ENCODE measurements at regions not wholly inside any gene's neighbourhood (a gene's known extent, or its start where the extent isn't known, plus 50 kb on each side); places are given as distances from the start of the nearest gene placed in this dataset.

DNA sequence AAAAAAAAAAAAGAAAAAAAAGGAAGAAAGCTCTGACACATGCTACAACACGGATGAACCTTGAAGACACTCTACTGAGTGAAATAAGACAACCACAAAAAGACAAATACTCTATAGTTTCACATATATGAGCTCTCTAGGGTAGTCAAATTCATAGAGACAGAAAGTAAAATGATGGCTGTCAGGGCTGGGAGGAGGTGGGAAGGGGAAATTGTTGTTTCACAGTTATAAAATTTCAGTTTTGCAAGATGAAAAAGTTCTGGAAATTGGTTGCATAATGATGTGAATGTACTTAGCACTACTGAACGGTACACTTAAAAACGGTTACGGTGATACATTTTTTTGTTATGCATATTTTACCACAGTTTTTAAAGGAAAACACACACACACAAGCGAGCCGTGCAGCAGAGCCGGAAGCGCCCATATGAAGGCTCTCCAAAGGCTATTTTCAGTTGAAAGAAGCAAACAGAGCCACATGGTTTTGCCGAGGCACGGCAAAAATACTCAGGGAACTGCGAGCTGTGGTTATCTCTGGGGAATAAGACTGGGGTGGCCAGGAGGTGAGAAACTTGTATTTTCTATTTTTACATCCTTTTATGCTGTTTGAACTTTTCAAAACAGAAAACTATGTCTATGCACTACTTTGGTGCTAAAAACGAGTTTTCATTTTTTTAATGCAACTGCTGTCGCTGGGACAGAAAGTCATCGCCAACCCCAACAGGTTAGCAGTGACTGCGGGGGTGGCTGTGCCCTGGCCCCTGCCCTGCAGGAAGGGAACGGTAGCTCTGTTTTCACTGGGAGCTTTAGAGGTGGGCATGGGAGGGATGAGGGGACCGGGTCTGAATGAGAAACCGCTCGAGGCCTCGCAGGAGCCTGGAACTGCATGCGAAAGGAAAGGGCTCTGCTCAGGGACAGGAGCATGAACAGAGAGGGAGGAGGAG, 132.9 kb downstream of the OAT start:
- peak in 1 of 5 experiments; percentile 10 for DNase-seq

DNA sequence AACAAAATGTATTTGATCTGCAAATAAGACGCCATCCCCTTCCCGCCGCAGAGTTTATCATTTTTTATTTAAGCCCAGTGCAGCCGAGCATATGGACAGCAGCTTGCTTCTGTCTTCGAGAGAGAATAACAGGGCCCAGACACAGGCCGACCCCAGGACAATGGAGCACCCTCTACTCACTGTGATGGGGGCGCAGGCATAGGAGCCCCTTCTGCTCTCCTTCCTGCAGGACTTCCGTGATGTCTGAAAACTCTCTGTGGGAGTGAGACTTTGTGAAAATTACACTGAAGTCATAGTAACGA, 134.8 kb downstream of the OAT start:
- no peak for DNase-seq

DNA sequence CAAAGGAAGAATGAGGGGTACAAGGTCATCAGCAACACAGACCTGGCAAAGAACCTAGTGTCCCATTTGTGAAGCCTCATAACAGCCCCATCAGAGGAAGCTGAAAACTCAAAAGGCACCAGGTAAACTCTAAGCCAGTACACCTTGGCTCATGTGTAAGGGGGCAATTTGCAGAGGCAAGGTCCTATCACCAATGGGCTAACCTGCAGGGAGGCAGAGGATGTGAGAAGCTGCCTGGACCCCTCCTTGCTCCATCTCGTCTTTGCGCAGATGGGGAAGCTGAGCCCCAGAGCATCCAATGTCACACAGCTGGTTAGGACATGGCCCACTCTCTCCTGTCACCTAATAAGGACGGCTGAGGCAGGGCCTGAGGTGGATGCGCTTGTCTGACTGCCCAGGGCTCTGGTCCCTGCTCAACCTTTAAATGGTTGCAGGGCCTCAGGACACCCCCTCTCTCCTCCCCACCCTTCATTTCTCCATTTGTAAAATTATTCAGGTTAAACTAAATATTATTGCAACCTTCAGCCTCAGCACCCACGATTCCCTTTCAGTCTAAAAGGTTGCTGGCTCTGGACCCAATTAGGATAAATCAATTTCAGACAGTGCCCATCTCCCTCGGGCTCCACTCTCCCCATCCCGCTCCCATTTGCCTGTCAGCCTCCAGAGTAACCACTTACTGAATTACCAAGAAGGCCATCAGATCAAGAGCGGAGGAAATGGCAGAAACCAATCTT, 135.3 kb downstream of the OAT start:
- DNase-seq: no peak

DNA sequence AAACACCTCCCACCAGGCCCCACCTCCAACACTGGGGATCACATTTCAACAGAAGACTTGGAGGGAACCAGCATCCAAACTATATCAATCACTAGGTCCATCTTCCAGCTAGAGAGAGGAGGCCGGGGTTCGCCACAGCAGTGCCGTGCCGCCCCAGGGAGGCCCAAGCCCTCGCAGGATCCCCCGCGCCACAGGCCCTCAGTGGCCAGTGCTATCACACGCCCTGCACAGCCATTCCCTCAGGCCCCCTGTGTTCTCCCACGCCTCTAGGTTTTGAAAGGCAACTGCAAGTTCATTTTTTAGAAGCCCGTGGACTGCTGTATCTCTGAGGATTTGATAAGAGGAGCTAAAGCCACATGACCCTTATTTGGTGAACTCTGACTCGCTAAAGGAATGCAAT, 136.4 kb downstream of the OAT start:
- no peak for DNase-seq

DNA sequence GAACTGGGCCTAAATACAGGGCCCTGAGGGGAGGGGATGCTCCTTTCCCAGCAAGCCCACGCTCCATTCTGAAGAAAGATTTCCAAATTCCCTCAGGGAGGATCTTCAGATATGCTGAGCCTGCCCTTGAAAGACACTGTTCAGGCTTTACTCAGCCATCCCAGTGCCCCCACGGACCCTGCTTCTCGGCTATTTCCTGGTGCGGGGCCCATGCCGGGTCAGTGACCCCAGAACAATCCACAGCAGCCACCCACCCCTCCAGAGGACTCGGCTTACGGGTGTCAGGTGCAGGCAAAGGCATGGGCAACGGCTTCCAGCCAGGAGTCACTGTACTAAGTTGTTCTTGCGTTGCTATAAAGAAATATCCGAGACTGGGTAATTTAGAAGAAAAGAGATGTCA, 137.1 kb downstream of the OAT start:
- DNase-seq: no peak

DNA sequence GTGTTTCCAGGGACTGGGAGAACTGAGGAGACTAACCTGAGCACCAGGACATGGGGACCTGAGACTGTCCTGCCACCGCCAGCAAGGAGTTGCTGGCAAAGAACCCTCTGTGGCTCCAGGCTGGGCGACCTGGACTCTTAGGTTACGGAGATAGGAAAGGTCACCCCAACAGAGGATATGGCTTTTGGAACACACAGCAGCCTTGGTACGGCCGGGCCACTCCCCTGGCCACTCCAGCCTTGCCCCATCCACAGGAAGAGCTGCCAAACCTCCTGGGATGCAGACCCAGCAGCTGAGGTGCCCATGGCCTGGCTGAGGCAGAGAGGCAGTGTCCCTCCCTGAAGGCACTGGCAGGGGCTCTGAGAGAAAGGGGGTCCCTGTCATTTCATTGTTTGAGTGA, 137.8 kb downstream of the OAT start:
- DNase-seq: no peak

DNA sequence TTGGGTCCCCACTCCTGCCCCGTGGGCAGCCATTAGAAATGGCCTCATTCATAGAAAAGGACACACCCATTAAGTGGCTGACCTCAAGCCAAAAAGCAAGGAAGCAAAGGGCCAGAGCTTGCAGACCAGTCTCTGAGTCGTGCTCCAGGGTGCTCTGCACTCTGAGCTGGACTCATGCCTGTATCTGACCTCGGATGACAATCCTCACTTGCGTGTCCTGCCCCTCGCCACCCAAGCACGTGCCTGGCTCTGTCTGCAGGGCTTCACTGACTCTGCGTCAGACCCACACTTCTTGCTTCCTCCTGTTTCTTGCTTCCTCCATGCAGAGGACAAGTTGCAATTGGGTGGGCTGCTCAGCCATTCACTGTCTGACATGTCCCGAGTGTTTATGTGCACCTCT, 138.8 kb downstream of the OAT start:
- DNase-seq: no peak

DNA sequence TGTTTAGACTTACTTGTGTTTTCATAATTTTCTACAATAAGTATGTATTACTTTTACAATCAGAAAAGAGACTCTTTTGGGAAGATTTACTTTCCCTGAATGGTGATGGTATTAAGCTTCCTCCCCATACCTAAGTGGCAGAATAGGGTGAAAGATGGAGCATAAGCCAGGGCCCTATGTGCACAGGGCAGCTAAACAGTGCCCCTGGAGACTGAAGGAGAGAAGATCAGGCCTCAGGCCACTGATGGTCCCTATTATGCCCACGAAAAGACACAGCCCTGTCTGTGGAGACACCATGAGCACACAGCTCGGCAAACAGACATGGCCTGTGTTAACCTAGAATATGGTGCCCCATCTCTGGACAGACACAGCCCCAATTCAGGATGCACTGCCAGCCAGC, 139.4 kb downstream of the OAT start:
- no peak for DNase-seq

DNA sequence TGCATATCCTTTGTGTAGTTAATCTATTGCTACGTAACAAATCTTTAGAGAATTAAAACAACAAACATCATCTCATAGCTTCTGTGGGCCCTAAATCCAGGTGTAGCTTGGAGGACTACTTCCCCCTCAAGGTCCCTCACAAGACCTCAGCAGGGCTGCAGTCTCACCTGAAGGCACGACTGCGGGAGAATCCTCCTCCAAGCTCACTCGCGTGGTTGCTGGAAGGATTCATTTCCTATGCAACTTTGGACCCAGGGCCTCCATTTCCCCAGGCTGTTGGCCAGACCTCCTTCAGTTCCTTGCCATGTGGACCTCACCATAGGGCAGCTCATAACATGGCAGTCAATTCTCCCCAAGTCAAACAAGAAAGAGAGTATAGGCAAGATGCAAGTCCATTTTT, 140.4 kb downstream of the OAT start:
- no peak for DNase-seq

DNA sequence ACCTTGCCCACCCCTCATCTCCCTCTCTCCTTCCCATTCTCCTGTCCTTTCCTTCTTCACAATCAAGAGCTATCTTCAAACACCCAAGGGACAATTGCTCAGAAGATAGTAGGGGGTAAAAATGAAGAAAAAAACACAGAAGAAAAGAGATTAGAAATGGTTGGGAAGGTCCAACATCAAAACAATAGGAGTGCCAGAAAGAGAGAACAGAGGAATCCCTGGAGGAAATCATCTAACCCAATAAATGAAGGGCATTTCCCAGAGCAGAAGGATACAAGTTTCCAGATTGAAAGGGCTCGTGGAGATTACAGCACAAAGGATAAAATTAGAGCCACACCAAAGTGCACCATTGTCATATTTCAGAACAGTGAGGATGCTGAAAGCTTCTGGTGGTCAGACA, 145.6 kb downstream of the OAT start:
- no peak for DNase-seq

DNA sequence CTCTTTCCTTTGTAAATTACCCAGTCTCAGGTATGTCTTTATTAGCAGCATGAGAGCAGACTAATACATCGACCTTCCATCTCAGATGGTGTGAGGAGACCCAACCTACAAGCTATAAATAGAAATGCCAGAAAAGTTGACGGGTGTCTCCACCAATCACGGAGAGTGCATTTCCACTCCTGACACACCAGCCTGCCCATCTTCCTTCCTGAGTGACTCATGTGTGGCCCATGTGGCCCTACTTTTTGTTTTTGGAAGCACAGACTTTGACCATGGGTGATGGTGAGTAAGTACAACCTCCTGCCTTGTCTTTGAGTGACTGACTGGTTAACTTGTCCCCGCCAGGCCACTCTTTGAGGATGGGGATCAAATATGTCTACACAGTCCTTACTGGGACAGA, 147.0 kb downstream of the OAT start:
- no peak for DNase-seq

DNA sequence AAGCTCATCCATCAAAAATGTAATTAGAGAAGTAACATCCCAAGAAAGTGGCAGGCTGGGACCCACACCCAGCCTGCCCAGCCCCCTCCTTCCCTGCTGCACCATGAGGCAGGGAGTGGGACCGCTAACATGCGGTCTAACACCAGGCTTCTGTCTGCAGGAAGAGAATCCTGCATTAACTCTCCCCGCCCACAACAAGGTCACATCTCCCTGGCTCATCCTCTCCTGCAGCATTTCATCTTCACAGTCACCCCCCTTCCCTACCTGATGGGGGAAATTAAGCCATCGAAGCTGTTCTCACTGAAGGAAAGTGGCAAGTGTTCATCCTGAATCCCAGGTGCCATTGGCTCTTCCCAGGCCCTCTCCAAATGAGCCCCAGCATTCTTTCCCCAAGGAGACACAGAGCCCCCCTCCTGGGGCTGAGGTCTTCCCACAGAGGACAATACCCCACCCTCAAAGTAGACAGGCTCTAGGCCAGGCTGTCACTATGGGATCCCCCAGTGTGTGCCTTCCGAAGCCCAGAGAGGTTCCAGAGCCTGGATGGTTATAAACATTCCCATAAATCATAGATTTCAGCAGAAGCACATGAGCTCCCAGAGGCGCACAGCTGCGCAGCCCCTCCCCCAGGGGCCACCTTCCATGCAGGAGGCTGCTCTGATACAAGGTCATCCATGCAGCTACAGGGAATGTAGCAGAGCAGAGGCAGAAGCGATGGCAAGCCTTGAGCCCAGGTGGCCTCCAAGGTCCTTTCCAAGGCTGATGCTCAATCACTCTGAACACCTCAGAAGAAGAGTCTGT, 148.0 kb downstream of the OAT start:
- DNase-seq: no peak

DNA sequence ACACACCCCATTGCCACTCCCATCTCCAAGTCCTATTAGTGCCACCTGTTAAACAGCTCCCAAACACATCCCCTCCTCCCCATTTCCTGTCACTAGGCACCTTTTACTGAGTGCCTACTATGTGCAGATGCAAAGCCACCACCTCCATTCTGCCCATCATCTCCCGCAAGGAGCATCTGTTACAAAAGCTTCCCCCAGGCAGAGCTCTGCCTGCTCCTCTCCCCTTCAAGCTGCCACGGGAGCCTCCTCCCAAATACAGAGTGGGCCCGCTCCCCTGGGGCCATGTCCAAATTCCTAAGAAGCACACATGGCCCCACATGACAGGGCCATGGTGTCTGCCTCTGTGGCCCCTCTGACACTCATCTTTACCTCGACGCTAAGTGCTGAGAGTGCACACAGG, 149.7 kb downstream of the OAT start:
- DNase-seq: no peak

DNA sequence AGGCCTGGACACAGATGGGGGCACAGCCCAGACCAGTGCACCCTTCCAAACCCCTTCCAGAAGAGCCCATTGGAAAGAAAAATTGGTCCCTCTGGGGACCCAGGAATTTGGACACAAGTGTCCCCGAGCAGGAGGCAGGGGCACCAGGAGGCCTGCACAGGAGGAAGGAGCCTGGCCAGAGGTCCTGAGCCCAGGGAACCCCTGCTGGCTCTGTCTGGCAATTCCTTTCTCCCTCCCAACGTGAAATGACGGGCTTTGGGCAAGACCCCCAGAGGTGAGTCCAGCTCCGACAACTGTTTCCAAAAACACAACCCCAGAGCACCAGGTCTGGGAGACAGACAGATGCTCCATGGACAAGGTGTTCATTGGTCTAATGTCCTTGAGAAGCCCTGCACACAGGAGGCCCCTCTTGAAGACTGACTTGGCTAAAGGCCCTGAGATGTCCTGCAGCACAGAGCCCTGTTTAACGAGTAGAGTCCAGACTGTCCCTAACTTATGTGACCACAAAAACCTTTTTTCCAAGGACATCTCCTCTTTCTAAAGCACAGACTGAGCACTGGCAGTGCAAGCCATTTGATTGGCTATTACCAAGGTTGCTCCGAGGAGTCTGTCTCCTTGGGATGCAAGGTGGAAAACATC, 150.7 kb downstream of the OAT start:
- DNase-seq: no peak

DNA sequence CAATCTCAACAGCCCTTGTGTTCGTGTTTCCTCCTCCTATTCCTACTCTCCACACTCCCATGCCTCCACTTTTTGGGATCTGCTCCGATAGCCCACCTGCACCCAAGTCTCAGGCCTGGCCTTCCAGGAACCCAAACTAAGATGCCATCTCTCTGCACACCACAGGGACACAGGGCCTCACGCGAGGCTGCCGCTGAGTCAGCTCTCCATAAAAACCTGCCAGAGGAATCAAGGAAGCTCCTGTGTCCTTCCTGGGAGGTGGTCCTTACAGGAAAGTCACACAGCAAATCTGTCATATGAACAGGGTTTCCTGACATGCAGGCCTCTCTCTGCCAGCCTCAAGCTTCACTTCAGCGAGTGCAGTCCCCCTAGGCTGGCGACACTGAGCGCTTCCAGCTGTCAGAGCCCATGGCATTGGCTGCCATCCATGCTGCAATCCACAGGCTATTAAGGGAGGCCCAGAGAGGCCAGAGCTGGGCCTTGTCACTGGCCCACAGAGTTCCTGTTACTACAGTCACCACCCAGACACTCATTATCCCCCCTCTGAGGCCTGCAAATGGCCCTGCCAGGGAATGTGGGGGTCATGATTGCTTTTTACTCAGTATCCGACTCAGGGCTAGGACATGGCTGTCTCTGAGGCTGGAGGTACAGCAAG, 151.4 kb downstream of the OAT start:
- no peak for DNase-seq

DNA sequence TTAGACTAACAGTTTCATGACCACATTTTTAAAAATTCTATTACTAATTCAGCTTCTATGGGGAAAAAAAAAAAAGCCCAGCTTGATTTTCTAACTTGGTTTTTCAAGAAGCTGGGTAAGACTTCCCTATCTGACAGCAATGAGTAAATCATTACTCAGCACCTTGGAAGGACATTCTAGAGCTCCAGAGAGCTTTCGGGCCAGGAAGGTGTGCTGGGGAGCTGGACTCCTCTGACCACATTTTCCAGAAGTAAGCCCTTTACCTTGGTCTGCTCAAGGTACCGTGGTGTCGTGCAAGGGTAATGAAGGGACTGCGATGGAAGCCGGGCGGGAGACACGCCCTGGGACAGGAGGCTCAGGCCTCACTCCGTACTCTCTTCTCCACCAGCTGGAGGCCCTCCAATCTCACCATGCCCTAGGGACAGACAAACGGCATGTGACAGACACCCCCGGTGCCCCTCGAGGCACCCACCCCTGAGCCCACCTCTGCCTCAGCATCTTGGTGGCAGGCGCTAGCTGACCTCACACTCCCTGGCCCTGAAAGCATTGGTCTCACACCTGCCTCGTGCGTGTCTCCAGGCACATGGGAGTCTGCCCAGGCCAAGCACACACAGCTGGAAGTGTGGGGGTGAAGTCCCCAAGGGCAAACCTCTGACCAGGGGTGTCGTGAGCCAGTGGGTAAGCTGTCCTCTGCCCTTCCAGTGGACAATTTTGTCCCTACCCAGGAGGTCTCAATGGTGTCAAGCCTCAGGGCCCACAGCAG, 152.1 kb downstream of the OAT start:
- no peak for DNase-seq

DNA sequence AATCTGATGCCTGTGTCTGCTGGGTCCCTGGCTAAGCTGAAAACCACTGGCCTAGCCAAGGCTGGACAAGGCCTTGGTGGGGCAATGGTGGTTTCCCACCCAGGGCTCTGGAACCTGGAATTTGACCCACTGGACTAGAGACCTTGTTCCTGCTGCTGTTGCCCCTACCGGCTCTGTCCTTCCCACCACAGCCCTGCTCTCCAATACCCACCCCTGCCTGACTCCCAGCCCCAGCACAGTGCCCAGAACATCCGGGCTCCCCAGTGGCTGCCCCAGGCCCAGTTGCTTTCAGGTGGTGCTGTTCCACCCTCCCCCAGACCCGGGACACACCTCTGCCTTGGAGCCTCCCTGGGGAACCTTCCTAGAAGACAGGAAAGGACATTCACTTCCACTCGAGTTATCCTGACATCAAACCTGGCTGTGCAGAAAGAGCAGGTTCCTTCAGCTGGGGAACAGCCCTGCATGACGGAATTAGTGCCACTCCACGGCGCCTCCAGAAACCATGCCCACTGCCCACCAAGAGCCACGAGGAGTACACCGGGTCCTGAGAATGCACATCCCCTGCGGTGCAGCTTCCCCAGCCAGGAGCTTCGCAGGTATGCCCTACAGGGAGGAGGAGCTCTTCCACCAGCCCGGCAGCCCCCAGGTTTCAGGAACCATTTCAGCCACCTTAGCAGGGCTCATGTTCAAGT, 152.8 kb downstream of the OAT start:
- DNase-seq: no peak

DNA sequence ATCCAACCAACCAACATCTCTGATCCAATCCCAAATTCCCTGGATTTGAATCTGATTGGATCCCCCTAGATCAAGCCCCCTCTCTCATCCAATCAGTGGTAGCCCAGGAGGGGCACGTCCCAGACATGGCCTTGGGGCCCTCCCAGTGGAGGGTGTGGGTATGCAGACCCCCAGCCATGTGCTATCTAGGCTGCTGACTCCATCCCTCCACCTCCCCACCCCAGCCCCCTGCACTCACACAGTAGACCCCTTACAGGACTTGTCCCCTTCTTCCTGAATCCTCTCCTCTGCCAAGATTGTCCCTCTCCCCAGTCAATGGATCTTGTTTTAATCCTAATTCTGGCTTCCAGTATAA, 153.4 kb downstream of the OAT start:
- no peak for DNase-seq

DNA sequence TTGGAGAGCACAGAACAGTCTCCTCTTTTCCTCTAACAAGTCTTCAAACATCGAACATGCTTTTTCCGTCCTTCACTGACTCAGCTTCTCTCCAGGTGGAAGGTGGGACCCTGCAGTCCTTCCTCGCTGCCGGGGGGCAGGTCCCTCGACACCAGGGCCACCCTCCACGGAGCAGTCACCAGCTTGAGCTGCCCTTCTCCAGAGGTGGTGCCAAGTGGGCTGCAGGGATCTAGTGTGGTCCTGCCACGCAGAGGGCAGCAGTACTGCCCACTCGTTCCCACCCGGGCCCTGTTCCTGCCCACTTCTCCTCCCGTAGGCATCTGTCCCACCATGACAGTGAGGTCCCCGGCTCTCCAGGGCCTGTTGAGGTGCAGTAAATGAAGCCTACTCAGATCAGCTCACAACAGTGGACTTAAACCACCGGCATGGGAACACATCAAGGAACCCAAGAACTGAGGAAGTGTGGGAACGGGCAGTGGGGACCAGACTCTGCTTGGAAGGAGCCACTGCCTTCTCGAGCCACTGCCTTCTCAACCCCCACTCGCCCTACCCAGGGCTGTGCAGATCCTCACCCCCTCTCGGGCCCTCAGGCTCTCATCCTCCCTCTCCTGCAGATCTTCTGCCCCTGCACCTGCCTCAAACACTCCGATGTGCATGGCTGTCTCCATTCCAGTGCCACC, 153.9 kb downstream of the OAT start:
- no peak for DNase-seq

DNA sequence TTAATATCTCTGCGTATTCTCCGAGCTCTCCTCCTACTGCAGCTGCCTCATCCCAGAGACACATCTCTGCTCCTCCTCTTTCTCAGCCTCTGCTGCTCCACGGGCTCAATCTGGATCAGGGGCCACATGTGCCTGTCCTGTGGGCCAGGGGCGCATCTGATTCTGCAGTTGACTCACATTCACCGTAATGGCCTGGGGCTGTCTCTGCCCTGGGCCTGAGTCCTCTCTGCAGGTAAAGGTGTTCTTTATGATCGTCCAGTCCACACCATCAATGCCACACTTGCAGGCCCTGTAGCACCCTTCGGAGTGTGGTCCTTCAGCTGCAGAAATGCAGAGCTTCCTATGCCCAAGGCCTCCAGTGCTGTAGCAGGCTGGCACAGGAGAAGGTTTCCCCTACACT, 154.5 kb downstream of the OAT start:
- no peak for DNase-seq

DNA sequence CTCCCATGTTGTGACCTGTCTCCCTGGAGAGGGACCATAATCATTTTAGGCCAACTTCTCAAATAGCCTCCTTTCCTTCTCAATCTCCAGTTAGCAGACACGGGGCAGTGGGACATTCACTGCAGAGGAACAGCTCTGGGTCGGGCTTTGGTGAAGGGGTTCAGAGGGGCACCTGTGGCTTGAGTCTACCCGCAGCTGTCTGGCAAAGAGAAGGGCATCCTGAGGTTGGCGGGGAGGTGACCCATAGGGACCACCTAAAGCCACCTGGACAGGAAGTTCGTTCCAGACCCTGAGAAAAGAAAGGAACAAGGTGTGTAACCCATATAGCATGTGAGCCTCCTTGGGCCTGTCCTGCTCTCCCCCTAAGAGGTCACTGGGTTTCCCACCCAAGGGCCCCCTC, 155.0 kb downstream of the OAT start:
- DNase-seq: no peak

Measured in T-helper 2 cell (primary cell).